ENCODE measurements at regions not wholly inside any gene's neighbourhood (a gene's known extent, or its start where the extent isn't known, plus 50 kb on each side); places are given as distances from the start of the nearest gene placed in this dataset.

- TF ChIP-seq CEBPB (IDR thresholded peaks at IDR 0.05) (no peak), RAD21 (IDR thresholded peaks at IDR 0.05; ENCODE audit: low read depth) (no peak)
Observed at GRCh38 chr20:52493171-52493721, 301.7 kb upstream of the ZFP64 start.
